HG02852 (cell line): ENCODE measurements at regions not wholly inside any gene's neighbourhood (a gene's known extent, or its start where the extent isn't known, plus 50 kb on each side); places are given as distances from the start of the nearest gene placed in this dataset.

Experiments
- ATAC-seq: cut with Tn5 transposase; IDR thresholded peaks from one replicate; pipeline ENCODE4 v1.9.1; 2021; ENCODE audit warnings: mild to moderate bottlenecking, moderate library complexity; ENCODE audit not compliant: unreplicated experiment

DNA sequence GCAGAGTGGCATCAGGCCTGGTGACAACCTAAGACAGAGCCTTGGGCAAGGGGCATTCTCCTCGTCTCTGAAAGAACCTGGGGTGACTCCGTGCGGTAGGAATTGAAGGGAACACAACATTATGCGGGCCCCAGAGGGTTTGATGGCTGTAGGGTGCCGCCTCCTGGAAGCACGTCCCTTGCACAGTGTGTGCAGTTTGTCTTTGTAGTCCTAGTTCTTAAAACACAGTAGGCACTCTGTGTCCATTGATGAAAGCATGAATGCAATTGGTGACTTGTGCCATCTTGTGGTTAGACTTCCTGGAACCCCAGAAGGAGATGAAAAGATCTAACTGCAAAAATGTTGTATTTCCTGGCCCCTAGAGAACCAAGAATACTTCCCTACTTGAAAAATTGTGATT, 279.8 kb downstream of the UTP18 start:
- no peak for ATAC-seq

DNA sequence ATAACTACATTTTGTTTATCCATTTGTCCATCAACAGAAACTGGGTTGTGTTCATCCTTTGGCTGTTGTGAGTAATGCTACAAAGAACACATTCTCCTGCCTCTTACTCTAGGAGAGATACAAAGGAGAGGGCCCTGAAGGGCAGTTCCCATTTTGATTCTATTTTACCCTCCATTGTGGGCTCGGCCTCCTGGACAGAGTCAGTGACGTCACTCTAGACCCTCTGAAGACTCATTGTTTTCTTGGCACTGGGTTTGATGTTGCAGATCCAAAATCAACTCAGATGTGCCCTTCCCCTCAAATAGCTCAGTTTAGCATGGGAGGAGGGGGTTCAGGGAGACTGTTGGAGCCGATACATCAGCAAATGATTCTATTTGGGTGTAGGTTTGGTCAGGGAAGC, 280.9 kb downstream of the UTP18 start:
- ATAC-seq, result no peak

DNA sequence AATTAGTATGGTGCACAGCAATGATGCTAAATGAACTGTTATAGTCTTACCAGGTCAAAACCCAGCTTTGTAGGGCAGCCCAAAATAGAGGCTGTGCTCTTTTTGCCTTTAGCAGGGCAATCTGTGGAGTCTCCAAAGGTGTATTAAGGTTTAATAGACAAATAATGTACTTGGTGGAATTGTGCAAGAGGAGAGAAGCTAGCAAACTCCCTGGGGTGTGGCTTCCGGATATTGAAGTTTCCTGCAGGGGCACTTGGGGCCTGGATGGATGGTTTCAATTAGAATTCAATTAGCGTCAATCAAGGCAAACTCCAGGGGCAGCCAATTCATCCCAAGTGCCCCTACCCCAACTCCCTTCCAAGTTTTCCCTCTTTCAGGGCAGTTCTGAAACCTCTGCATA, 285.8 kb downstream of the UTP18 start:
- ATAC-seq, result no peak

DNA sequence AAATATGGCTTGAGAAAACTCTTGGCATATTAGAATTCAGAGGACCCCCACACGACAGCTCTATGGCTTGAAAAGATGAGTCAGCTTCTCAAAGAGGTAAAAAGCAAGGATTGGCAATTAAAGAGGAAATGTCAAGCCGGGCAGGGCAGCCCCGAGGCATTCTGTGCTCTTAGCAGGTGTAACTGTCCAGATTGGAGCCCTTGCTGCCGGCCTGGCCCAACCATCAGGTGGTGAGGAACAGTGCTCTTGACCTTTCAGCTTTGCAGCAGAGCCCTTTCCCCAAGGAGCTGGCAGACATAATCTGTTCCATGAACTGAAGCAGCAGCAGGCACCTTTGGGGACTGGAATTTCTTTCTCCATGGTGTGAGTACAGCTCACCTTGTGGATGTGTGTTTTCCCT, 287.8 kb downstream of the UTP18 start:
- no peak for ATAC-seq

DNA sequence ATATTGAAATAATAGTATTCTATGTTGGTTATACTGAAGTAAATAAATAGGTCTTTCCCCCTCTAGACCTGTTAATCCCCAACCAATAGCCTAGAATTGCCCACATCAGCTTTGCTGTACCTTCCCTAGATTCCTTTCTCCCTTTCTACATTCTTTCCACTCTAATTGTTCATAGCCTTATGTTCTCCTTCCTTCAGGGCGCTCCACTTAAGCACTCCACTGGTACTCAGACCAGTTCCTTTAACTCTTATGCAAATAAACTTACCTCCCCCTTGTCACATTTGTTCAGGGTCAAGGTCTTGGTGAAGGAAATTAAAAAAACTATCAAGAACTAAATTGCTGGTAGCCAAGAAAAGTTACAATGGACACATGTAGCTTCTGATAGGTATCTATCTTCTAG, 294.8 kb downstream of the UTP18 start:
- ATAC-seq, result no peak

DNA sequence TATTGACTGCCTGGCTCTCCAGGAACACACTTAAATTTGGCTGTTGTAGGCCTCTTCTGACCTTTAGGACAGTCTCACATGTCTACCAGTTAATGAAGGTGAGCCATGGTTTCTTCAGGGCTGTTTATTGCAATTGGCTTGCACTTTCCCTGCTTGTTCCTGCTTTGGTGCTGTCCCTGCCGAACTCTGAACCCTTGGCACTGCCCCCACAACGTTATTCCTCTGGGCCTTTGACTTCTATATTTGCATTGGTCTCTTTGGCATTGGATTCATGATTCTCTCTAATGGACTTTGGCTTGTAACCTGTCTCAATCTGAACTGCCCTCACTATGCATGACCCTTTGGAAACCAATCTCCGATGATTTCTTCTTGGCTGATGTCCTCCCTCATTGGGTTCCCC, 299.4 kb downstream of the UTP18 start:
- no peak for ATAC-seq

DNA sequence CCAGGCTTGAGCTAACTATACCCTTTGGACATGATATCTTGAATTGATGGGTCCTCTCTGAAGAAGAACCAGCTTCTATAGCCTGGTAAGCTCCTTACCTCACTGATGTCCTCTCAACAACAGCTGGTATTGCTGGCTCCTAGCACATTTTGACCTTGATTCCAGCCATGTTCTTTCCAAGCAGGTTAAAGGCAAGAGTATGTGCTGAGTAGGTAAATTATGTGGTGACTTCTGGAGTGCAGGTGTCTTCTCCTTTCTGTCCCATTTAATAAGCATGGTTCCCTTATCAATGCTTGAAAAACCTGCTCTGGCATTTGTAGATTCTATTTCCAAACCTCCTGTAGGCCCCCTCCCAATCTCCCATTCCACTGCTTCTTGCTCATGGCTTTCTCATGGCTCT, 300.1 kb downstream of the UTP18 start:
- ATAC-seq, result no peak

DNA sequence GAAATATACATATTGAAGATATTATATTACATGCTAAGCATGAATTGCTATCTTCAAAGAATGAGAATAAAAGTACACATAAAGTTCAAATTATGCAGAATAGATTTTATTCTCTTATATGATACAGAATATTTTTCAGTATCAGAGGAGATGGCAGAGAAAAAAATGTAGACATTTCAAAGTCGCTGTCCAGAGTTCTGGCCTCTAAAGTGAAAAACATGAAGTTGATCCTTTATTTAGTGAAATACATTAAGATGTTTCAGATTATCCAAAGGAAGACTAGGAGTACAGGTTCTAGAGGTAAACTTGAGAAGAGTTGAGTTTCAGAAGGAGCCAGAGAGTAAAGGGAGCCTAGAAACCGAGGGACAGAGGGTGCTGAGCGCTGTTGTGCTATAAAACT, 303.6 kb downstream of the UTP18 start:
- no peak for ATAC-seq

DNA sequence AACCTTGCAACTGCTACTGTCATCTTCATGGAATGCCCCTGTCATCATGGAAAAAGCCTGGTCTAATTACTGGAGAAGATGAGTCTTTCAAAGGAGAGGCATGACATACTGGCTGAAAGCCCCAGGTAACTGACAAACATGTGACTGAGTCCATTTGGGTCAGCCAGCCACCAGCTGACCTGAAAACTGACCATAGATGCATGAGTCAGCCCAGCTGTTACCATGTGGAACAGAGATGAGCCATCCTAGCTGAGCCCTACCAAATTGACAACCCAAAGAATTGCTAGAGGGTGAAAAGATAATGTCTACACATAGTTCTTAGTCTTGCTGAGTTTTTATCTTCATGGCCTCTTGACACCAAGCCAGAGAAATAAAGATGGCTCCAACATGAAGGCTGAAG, 311.8 kb downstream of the UTP18 start:
- ATAC-seq, result no peak
